ENCODE measurements at regions not wholly inside any gene's neighbourhood (a gene's known extent, or its start where the extent isn't known, plus 50 kb on each side); places are given as distances from the start of the nearest gene placed in this dataset.

- Mint-ChIP-seq H3K4me3 (ENCODE audit: unreplicated experiment) (no peak overlapping the region), H3K27ac (ENCODE audit: unreplicated experiment) (no peak overlapping the region), H3K36me3 (ENCODE audit: low read depth, unreplicated experiment) (no peaks in the 10 kb centered on the region), H3K27me3 (ENCODE audit: unreplicated experiment) (no peaks in the 10 kb centered on the region), H3K9me3 (ENCODE audit: unreplicated experiment) (no peaks in the 10 kb centered on the region), H3K4me1 (ENCODE audit: unreplicated experiment) (peaks cover 7% of the 10 kb centered on the region)
- no peak for TF ChIP-seq CTCF (IDR thresholded peaks at IDR 0.05; ENCODE audit: unreplicated experiment)
- DNase-seq (ENCODE audit: low spot score): no peak
Measured at GRCh38 chr3:21062831-21063294, 688.1 kb downstream of the ZNF385D start.

GRCh38 chr3:21059404-21059803 is 691.6 kb downstream of the ZNF385D start:
- H3K4me3 Mint-ChIP-seq (ENCODE audit: unreplicated experiment): no peak overlapping the region
- peaks cover 7% of the 10 kb centered on the region for H3K4me1 Mint-ChIP-seq (ENCODE audit: unreplicated experiment)
- TF ChIP-seq CTCF (IDR thresholded peaks at IDR 0.05; ENCODE audit: unreplicated experiment): no peak
- no peaks in the 10 kb centered on the region for H3K36me3 Mint-ChIP-seq (ENCODE audit: low read depth, unreplicated experiment)
- no peaks in the 10 kb centered on the region for H3K9me3 Mint-ChIP-seq (ENCODE audit: unreplicated experiment)
- no peak overlapping the region for H3K27ac Mint-ChIP-seq (ENCODE audit: unreplicated experiment)
- no peaks in the 10 kb centered on the region for H3K27me3 Mint-ChIP-seq (ENCODE audit: unreplicated experiment)
- no peak for DNase-seq (ENCODE audit: low spot score)

- DNase-seq (ENCODE audit: low spot score): no peak
- no peaks in the 10 kb centered on the region for H3K36me3 Mint-ChIP-seq (ENCODE audit: low read depth, unreplicated experiment)
- no peaks in the 10 kb centered on the region for H3K9me3 Mint-ChIP-seq (ENCODE audit: unreplicated experiment)
- no peak overlapping the region for H3K27ac Mint-ChIP-seq (ENCODE audit: unreplicated experiment)
- H3K4me1 Mint-ChIP-seq (ENCODE audit: unreplicated experiment): no peaks in the 10 kb centered on the region
- no peak overlapping the region for H3K4me3 Mint-ChIP-seq (ENCODE audit: unreplicated experiment)
- H3K27me3 Mint-ChIP-seq (ENCODE audit: unreplicated experiment): no peaks in the 10 kb centered on the region
- no peak for TF ChIP-seq CTCF (IDR thresholded peaks at IDR 0.05; ENCODE audit: unreplicated experiment)
Measured at GRCh38 chr3:21056293-21056692, 694.7 kb downstream of the ZNF385D start.

GRCh38 chr3:21055015-21055414 is 696.0 kb downstream of the ZNF385D start:
- TF ChIP-seq CTCF (IDR thresholded peaks at IDR 0.05; ENCODE audit: unreplicated experiment): no peak
- no peaks in the 10 kb centered on the region for H3K27me3 Mint-ChIP-seq (ENCODE audit: unreplicated experiment)
- H3K27ac Mint-ChIP-seq (ENCODE audit: unreplicated experiment): no peak overlapping the region

GRCh38 chr3:21054064-21054463 is 696.9 kb downstream of the ZNF385D start:
- Mint-ChIP-seq H3K36me3 (ENCODE audit: low read depth, unreplicated experiment) (no peaks in the 10 kb centered on the region), H3K27me3 (ENCODE audit: unreplicated experiment) (no peaks in the 10 kb centered on the region), H3K27ac (ENCODE audit: unreplicated experiment) (no peak overlapping the region), H3K9me3 (ENCODE audit: unreplicated experiment) (no peaks in the 10 kb centered on the region), H3K4me3 (ENCODE audit: unreplicated experiment) (no peak overlapping the region), H3K4me1 (ENCODE audit: unreplicated experiment) (no peaks in the 10 kb centered on the region)
- no peak for DNase-seq (ENCODE audit: low spot score)
- TF ChIP-seq CTCF (IDR thresholded peaks at IDR 0.05; ENCODE audit: unreplicated experiment): no peak

More at GRCh38 chr3:21055015-21055414, 696.0 kb downstream of the ZNF385D start:
- Mint-ChIP-seq H3K4me3 (ENCODE audit: unreplicated experiment) (no peak overlapping the region), H3K4me1 (ENCODE audit: unreplicated experiment) (no peaks in the 10 kb centered on the region), H3K36me3 (ENCODE audit: low read depth, unreplicated experiment) (no peaks in the 10 kb centered on the region), H3K9me3 (ENCODE audit: unreplicated experiment) (no peaks in the 10 kb centered on the region)
- DNase-seq (ENCODE audit: low spot score): no peak
